Nephron (organoid): ENCODE measurements at regions not wholly inside any gene's neighbourhood (a gene's known extent, or its start where the extent isn't known, plus 50 kb on each side); places are given as distances from the start of the nearest gene placed in this dataset.

Experiments
- H3K27ac Mint-ChIP-seq, 3 experiments: 2 replicates each; pipeline ENCODE4 v1.8.0; 2020; ENCODE audit warnings: mixed read lengths in 3 of 3, mild to moderate bottlenecking in 2 of 3, moderate library complexity in 1 of 3
- H3K27me3 Mint-ChIP-seq: 2 replicates; pipeline ENCODE4 v1.8.0; 2021; ENCODE audit warnings: low read depth, mild to moderate bottlenecking, moderate library complexity, mixed read lengths
- H3K36me3 Mint-ChIP-seq: 2 replicates; pipeline ENCODE4 v1.8.0; 2020; ENCODE audit warnings: low read depth, mixed read lengths
- H3K4me1 Mint-ChIP-seq: 2 replicates; pipeline ENCODE4 v1.8.0; 2020; ENCODE audit warnings: mixed read lengths
- H3K4me3 Mint-ChIP-seq, 3 experiments: 2 replicates each; pipeline ENCODE4 v1.8.0; 2020; ENCODE audit warnings: mild to moderate bottlenecking in 3 of 3, mixed read lengths in 3 of 3, moderate library complexity in 2 of 3
- H3K9me3 Mint-ChIP-seq: 2 replicates; pipeline ENCODE4 v1.8.0; 2020; ENCODE audit warnings: mixed read lengths
- TF ChIP-seq, protein P1 (sequence below), 3 experiments: fragments of 200-600 bp; sonication (generic); IDR thresholded peaks; one replicate each; pipeline ENCODE4 v1.5.0; 2021; ENCODE audit warnings: antibody characterized with exemption in 3 of 3; ENCODE audit not compliant: unreplicated experiment in 3 of 3

DNA sequence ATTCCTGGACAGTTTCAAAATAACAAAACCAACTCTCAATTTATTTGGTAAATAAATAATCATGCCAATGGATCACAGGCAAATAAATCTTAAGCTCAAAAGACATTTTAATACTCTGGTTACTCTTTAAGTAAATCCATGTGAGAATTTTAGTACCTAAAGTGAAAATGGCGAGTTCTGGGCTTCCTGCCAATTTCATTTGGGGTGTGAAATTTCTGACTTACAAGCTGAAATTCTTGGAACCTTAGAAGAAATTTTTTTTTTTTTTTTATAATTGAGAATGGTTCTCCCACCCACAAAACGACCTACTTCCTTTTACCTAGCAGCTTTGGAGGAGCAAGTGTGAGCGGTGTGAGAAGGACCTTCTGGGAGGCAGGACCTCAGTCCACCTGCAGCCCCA lies 354.5 kb upstream of the NBEA start:
- no peaks in the 10 kb centered on the region for H3K36me3 Mint-ChIP-seq
- H3K4me1 Mint-ChIP-seq: peaks cover 40% of the 10 kb centered on the region
- no peak overlapping the region for H3K27ac Mint-ChIP-seq
- TF ChIP-seq, protein P1, sequence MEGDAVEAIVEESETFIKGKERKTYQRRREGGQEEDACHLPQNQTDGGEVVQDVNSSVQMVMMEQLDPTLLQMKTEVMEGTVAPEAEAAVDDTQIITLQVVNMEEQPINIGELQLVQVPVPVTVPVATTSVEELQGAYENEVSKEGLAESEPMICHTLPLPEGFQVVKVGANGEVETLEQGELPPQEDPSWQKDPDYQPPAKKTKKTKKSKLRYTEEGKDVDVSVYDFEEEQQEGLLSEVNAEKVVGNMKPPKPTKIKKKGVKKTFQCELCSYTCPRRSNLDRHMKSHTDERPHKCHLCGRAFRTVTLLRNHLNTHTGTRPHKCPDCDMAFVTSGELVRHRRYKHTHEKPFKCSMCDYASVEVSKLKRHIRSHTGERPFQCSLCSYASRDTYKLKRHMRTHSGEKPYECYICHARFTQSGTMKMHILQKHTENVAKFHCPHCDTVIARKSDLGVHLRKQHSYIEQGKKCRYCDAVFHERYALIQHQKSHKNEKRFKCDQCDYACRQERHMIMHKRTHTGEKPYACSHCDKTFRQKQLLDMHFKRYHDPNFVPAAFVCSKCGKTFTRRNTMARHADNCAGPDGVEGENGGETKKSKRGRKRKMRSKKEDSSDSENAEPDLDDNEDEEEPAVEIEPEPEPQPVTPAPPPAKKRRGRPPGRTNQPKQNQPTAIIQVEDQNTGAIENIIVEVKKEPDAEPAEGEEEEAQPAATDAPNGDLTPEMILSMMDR (IDR thresholded peaks at IDR 0.05; ENCODE audit: unreplicated experiment in 3 of 3): no peak
- H3K9me3 Mint-ChIP-seq: no peaks in the 10 kb centered on the region
- H3K4me3 Mint-ChIP-seq: no peak overlapping the region
- peaks cover 4% of the 10 kb centered on the region for H3K27me3 Mint-ChIP-seq

DNA sequence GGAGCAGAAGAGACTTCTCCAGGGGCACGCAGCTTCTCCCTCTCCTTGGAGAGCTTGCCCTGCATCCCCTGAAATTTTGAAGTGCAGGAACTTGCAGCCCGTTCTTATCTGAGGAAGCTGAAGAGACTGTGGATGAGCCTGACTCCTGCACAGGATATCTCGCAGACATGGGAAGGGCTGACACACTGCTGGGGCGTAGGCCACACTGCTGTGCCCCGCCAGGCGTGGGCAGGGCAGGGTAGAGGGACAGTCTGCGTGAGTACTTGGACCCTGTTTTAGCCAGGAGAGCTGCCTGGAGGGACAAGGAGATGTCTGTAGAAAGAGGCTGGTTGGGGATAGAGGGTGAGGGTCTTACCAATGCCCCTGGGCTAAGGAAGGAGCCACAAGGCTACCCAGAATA lies 353.7 kb upstream of the NBEA start:
- H3K9me3 Mint-ChIP-seq: no peaks in the 10 kb centered on the region
- H3K4me1 Mint-ChIP-seq: peaks cover 37% of the 10 kb centered on the region
- peaks cover 4% of the 10 kb centered on the region for H3K27me3 Mint-ChIP-seq
- H3K36me3 Mint-ChIP-seq: no peaks in the 10 kb centered on the region
- H3K4me3 Mint-ChIP-seq: no peak overlapping the region
- H3K27ac Mint-ChIP-seq: no peak overlapping the region
- TF ChIP-seq, protein P1 (IDR thresholded peaks at IDR 0.05; ENCODE audit: unreplicated experiment in 3 of 3): no peak

DNA sequence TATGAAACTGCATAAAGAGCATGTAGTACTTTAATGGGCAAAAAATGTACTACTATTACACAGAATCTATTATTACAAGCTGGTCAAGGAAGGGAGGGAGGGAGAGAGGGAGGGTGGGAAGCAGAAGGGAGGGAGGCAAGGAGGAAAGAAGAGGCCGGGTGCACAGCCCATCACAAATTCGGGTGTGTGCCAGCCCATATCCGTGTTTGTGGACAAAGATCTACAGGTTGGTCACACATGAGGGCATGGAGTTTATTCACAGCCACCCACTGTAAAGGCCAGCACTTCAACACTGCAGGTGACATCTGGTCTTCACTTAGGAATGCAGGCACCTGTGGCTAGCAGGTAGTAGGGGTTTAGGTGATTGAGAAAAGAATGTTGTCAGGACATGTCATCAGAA lies 352.5 kb upstream of the NBEA start:
- H3K4me1 Mint-ChIP-seq: peaks cover 30% of the 10 kb centered on the region

DNA sequence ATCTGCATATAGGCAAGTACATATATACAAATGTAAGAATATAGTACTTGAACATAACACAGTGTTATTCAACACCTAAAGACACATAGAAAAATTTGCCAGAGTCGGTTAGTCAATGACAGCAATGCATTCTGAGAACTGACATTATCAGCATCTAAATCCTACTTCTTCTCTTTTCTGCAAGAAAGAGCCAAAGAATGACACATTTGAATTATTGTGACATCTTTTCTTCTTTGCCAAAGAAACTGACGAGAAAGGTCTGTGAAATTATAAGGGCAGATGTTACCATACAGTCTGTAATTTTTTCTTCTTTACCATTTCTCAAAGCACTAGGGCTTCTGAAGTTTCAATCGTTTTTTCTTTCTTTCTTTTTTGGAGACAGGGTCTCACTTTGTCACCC lies 350.9 kb upstream of the NBEA start:
- TF ChIP-seq, protein P1 (IDR thresholded peaks at IDR 0.05; ENCODE audit: unreplicated experiment in 3 of 3): no peak
- no peak overlapping the region for H3K4me3 Mint-ChIP-seq
- peak overlapping the region in 2 of 3 experiments; percentile 16 to 84 for H3K27ac Mint-ChIP-seq
- H3K4me1 Mint-ChIP-seq: peaks cover 30% of the 10 kb centered on the region
- H3K36me3 Mint-ChIP-seq: no peaks in the 10 kb centered on the region
- peaks cover 7% of the 10 kb centered on the region for H3K27me3 Mint-ChIP-seq
- peaks cover 9% of the 10 kb centered on the region for H3K9me3 Mint-ChIP-seq

More for the DNA sequence above, 352.5 kb upstream of the NBEA start:
- TF ChIP-seq, protein P1 (IDR thresholded peaks at IDR 0.05; ENCODE audit: unreplicated experiment in 3 of 3): no peak
- H3K36me3 Mint-ChIP-seq: no peaks in the 10 kb centered on the region
- peaks cover 6% of the 10 kb centered on the region for H3K27me3 Mint-ChIP-seq
- H3K4me3 Mint-ChIP-seq: no peak overlapping the region
- peaks cover 4% of the 10 kb centered on the region for H3K9me3 Mint-ChIP-seq
- no peak overlapping the region for H3K27ac Mint-ChIP-seq

DNA sequence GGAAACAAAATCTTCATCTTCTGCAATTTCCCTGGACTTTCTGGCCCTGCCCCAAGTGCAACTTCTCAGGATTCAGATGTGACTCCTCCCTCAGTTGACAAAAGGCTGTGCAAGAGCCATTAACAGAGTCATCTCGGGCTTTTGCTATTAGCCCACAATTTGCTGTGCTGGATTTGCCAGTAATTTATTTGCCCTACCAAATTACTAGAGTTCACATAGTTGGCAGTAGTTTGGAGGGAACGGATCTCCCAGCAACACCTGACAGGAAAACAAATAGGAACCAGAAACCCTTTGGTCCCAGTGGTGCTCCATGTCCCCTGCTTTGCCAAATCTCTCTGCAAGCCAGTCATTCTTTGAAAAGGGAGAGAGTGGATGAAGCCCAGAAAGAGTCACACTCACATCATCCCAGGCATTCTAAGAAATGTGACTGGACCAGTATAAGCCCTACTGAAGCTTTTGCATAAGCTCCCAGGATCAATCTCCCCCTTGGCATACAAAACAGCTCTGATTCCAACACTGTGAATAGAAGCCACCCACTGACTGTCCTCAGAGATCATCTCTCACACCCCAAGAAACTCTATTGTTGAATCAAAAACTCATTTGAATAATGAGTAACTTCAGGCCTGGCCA lies 350.1 kb upstream of the NBEA start:
- no peaks in the 10 kb centered on the region for H3K36me3 Mint-ChIP-seq
- H3K9me3 Mint-ChIP-seq: peaks cover 18% of the 10 kb centered on the region
- peak overlapping the region in 2 of 3 experiments; percentile 57 to 84 for H3K27ac Mint-ChIP-seq
- H3K27me3 Mint-ChIP-seq: peaks cover 7% of the 10 kb centered on the region
- H3K4me1 Mint-ChIP-seq: peaks cover 30% of the 10 kb centered on the region
- TF ChIP-seq, protein P1 (IDR thresholded peaks at IDR 0.05; ENCODE audit: unreplicated experiment in 3 of 3): no peak
- H3K4me3 Mint-ChIP-seq: no peak overlapping the region

DNA sequence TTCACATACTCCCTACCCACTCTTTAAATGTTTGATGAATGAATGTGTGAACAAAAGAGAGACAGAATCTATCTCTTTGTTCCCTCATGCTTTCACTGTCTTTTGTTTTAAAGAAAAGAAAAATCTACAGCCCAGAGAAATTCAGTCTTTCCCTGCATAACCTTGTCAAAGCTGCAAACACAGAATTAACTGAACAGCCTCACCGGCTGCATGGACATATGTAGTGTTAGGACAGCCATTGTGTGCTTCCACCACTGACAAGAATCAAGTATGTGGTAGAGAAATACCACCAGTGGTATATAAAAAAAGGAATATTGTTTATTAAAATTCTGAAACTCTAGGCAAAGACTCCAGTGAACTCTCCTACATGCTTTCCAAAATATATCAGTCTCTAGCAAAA lies 348.4 kb upstream of the NBEA start:
- Mint-ChIP-seq H3K4me3 (no peak overlapping the region), H3K9me3 (peaks cover 25% of the 10 kb centered on the region), H3K36me3 (no peaks in the 10 kb centered on the region), H3K27ac (peak overlapping the region in 2 of 3 experiments; percentile 3 to 16), H3K27me3 (peaks cover 3% of the 10 kb centered on the region), H3K4me1 (peaks cover 30% of the 10 kb centered on the region)
- TF ChIP-seq, protein P1 (IDR thresholded peaks at IDR 0.05; ENCODE audit: unreplicated experiment in 3 of 3): no peak
